Panc1 (cell line): ENCODE measurements at regions not wholly inside any gene's neighbourhood (a gene's known extent, or its start where the extent isn't known, plus 50 kb on each side); places are given as distances from the start of the nearest gene placed in this dataset.

Experiments
- ATAC-seq: fragments of 200-7000 bp; cut with Tn5 transposase; 2 replicates; pipeline ENCODE4 v1.9.1; 2020; ENCODE audit warnings: mild to moderate bottlenecking, moderate library complexity
- BruUV-seq: library from RNA; stranded (reverse); fragments of 400-500 nt; replicated peaks from 2 replicates; lab custom pipeline; 2021; lab: Mats Ljungman, UMichigan
- CTCF ChIA-PET: fragments of 300-600 bp; sonication (Branson Sonifier 250); formaldehyde crosslinking; loops from one replicate; lab custom pipeline; 2022; ENCODE audit warnings: antibody characterized with exemption; lab: Charles Lee
- POLR2A ChIA-PET: fragments of 300-600 bp; sonication (Branson Sonifier 250); formaldehyde crosslinking; loops from one replicate; lab custom pipeline; 2022; ENCODE audit warnings: antibody characterized with exemption; lab: Charles Lee
- DNase-seq: peaks from one replicate; pipeline ENCODE4 v3.0.0-alpha.2; 2010; ENCODE audit warnings: low read depth, low spot score
- H3K27ac ChIP-seq: 2 replicates; pipeline ENCODE4 v1.5.1; 2011; ENCODE audit warnings: mild to moderate bottlenecking, low read length, inconsistent platforms
- H3K27me3 ChIP-seq: fragments of 200-500 bp; sonication (Bioruptor generic); 2 replicates; pipeline ENCODE4 v1.6.0; 2014; ENCODE audit warnings: low read length, inconsistent platforms; ENCODE audit not compliant: control insufficient read depth, insufficient read depth
- H3K36me3 ChIP-seq: fragments of 200-500 bp; sonication (Bioruptor generic); 2 replicates; pipeline ENCODE4 v1.5.1; 2014; ENCODE audit warnings: inconsistent platforms, mild to moderate bottlenecking, low read length, moderate library complexity; ENCODE audit not compliant: control insufficient read depth, insufficient read depth
- H3K4me1 ChIP-seq: 2 replicates; pipeline ENCODE4 v1.5.1; 2011; ENCODE audit warnings: inconsistent platforms, mild to moderate bottlenecking, low read length, moderate library complexity; ENCODE audit not compliant: control insufficient read depth, insufficient read depth
- H3K4me3 ChIP-seq, 2 experiments: 2 replicates each; pipeline ENCODE4 v1.5.1; 2011 to 2012; ENCODE audit warnings: low read depth in 2 of 2, low read length in 2 of 2, mild to moderate bottlenecking in 2 of 2, inconsistent platforms in 1 of 2, moderate library complexity in 1 of 2
- H3K9me3 ChIP-seq: fragments of 200-500 bp; sonication (Bioruptor generic); 2 replicates; pipeline ENCODE4 v1.5.1; 2014; ENCODE audit warnings: low read depth, mild to moderate bottlenecking, inconsistent platforms, low read length, moderate library complexity; ENCODE audit not compliant: control insufficient read depth, insufficient read depth
- CTCF ChIP-seq: fragments of 450-650 bp; IDR thresholded peaks from 2 replicates; pipeline ENCODE4 v1.5.1; 2017; ENCODE audit warnings: mild to moderate bottlenecking
- POLR2AphosphoS5 ChIP-seq: IDR thresholded peaks from 2 replicates; pipeline ENCODE4 v1.6.1; 2012; ENCODE audit warnings: mild to moderate bottlenecking, low read depth, low read length, moderate library complexity
- REST ChIP-seq, 2 experiments: IDR thresholded peaks; 2 replicates each; pipeline ENCODE4 v1.6.1; 2011 to 2012; ENCODE audit warnings: low read depth in 2 of 2, control low read depth in 1 of 2, low read length in 1 of 2, mild to moderate bottlenecking in 1 of 2, moderate library complexity in 1 of 2; ENCODE audit not compliant: insufficient read depth in 1 of 2
- SIN3A ChIP-seq: IDR thresholded peaks from 2 replicates; pipeline ENCODE4 v1.6.1; 2012; ENCODE audit warnings: low read depth, mild to moderate bottlenecking, low read length, moderate library complexity, borderline replicate concordance; ENCODE audit not compliant: insufficient read depth
- TCF7L2 ChIP-seq: IDR thresholded peaks from 2 replicates; pipeline ENCODE4 v1.6.1; 2011; ENCODE audit warnings: mild to moderate bottlenecking, low read depth, low read length, inconsistent platforms
- in situ Hi-C: cut with HindIII; loops from 2 replicates; pipeline ENCODE4 v1.10.0; 2016; ENCODE audit warnings: low sequenced_read_pairs, low pct_unique_long_range_greater_than_20kb
- intact Hi-C: fragments of 100-400 bp; cut with micrococcal nuclease; formaldehyde crosslinking; loops from one replicate; pipeline ENCODE4 v1.10.0; 2022; ENCODE audit not compliant: unreplicated experiment

GRCh38 chr6:129921169-129921817 lies 60.2 kb upstream of the TMEM244 start:
- ChIA-PET POLR2A (no interaction called here), CTCF (no interaction called here)
- TF ChIP-seq SIN3A (no peak), POLR2AphosphoS5 (no peak), REST (IDR thresholded peaks at IDR 0.05; ENCODE audit: insufficient read depth in 1 of 2, low read depth in 2 of 2, low read length in 1 of 2) (no peak), CTCF (no peak), TCF7L2 (no peak)
- Histone ChIP-seq H3K9me3 (no peaks in the 10 kb centered on the region), H3K36me3 (no peaks in the 10 kb centered on the region), H3K4me1 (no peaks in the 10 kb centered on the region), H3K27me3 (no peaks in the 10 kb centered on the region), H3K27ac (no peak overlapping the region), H3K4me3 (no peak overlapping the region)
- DNase-seq (no peak), ATAC-seq (no peak)
- intact Hi-C loops: no loop called here
- in situ Hi-C loops: no loop called here
- no TSS peak for BruUV-seq

- Histone ChIP-seq H3K27ac (no peak overlapping the region), H3K27me3 (no peaks in the 10 kb centered on the region), H3K9me3 (no peaks in the 10 kb centered on the region), H3K36me3 (no peaks in the 10 kb centered on the region), H3K4me1 (no peaks in the 10 kb centered on the region), H3K4me3 (no peak overlapping the region)
- no TSS peak for BruUV-seq
- intact Hi-C loops (no loop called here), in situ Hi-C loops (no loop called here)
- TF ChIP-seq SIN3A (no peak), REST (IDR thresholded peaks at IDR 0.05; ENCODE audit: insufficient read depth in 1 of 2, low read depth in 2 of 2, low read length in 1 of 2) (no peak)
- ChIA-PET POLR2A (no interaction called here), CTCF (no interaction called here)
- ATAC-seq (no peak), DNase-seq (peak; percentile 10)
Measured at GRCh38 chr6:129920103-129920798, 59.1 kb upstream of the TMEM244 start.
